Heart right ventricle (tissue), 16 donors: ENCODE measurements at regions not wholly inside any gene's neighbourhood (a gene's known extent, or its start where the extent isn't known, plus 50 kb on each side); places are given as distances from the start of the nearest gene placed in this dataset.

Experiments
- ATAC-seq, 8 donors: fragments of 200-7000 bp; cut with Tn5 transposase; one replicate each; pipeline ENCODE4 v1.9.1; 2020; ENCODE audit warnings: mild to moderate bottlenecking in 8 of 8, moderate library complexity in 8 of 8, moderate number of reproducible peaks in 1 of 8
- DNase-seq, 2 donors: peaks; one replicate each; pipeline ENCODE4 v3.0.0-alpha.2; 2020
- H3K27ac ChIP-seq, 10 donors: fragments of 200-600 bp; sonication (generic) in 2 of 10; one replicate each; pipeline versions ENCODE4 v1.5.0 to v1.8.0; 2020 to 2022; ENCODE audit warnings: mild to moderate bottlenecking in 3 of 10
- H3K27me3 ChIP-seq, 7 donors: fragments of 200-600 bp; one replicate each; pipeline ENCODE4 v1.8.0; 2021 to 2022; ENCODE audit warnings: mild to moderate bottlenecking in 2 of 7
- H3K36me3 ChIP-seq, 9 donors: fragments of 200-600 bp; sonication (generic) in 1 of 9; one replicate each; pipeline versions ENCODE4 v1.5.0 to v1.8.0; 2020 to 2022; ENCODE audit warnings: mild to moderate bottlenecking in 2 of 9
- H3K4me1 ChIP-seq, 9 donors: fragments of 200-600 bp; sonication (generic) in 1 of 9; one replicate each; pipeline versions ENCODE4 v1.5.0 to v1.8.0; 2020 to 2022; ENCODE audit warnings: mild to moderate bottlenecking in 4 of 9
- H3K4me3 ChIP-seq, 10 donors: fragments of 200-600 bp; sonication (generic) in 2 of 10; one replicate each; pipeline versions ENCODE4 v1.5.0 to v1.8.0; 2020 to 2022; ENCODE audit warnings: mild to moderate bottlenecking in 7 of 10, moderate library complexity in 2 of 10
- H3K9me3 ChIP-seq, 11 donors: fragments of 200-600 bp in 10 of 11; sonication (generic) in 2 of 11; one replicate each; pipeline versions ENCODE4 v1.5.0 to v1.8.0; 2013 to 2022; ENCODE audit warnings: mild to moderate bottlenecking in 2 of 11, control low read depth in 1 of 11, moderate library complexity in 1 of 11
- WGBS, 2 donors: extraction: QIAGEN DNeasy Blood & Tissue Kit; methylation state at CpG; one replicate each; pipeline ENCODE4 v1.1.7; 2013; ENCODE audit warnings: inconsistent platforms in 1 of 2; 5-methylcytosine and 5-hydroxymethylcytosine counted together
- intact Hi-C, 10 donors: fragments of 100-400 bp; cut with DNase I; formaldehyde crosslinking; loops; one replicate each; pipeline versions ENCODE4 v1.11.1 to v1.14.2; 2022
- TF ChIP-seq, protein P1 (sequence below), 9 donors: fragments of 200-600 bp; sonication (generic) in 2 of 9; IDR thresholded peaks; one replicate each; pipeline versions ENCODE4 v1.5.0 to v1.8.0; 2021 to 2022; ENCODE audit warnings: antibody characterized with exemption in 9 of 9, mild to moderate bottlenecking in 5 of 9, moderate library complexity in 1 of 9
- donor health status: Arrhythmogenic right ventricular cardiomyopathy.
- donor health status: ischemic (EF 13 %, LVEDD 7.1; RV severe dilation, severe dysfunction).
- donor health status: healthy with polysubstance abuse.
- donor health status: DM: no; HTN: yes; CAD: no.
- donor health status: DM: no; HTN: no; CAD: no.
- donor health status: ischemic (EF 25% LVEDD 6.9; RV normal size, moderate dysfunction).
- donor health status: ischemic (EF 25% LVEDD 5.7; RV mildly dilated, moderate dysfunction).
- donor health status: healthy.
- donor health status: DM: yes; HTN: yes; CAD: no.
- donor health status: Ischemic cardiomyopathy.
- donor health status: ischemic (EF 35%, LVEDD 5.7; RV mildly dilated, moderate dysfunction).
- donor health status: nonischemic (EF 11% LVEDD 7.7; RV severe dilation, severe dysfunction).
- donor health status: DM: yes; HTN: yes; CAD: no.
- donor health status: PGD.
- donor health status: ischemic (EF 29% LVEDD 5.4; RV normal size, mild dysfunction).
- donor health status: nonischemic (EF 23%, LVEDD 6.1; RV moderate dilation, normal function).

DNA sequence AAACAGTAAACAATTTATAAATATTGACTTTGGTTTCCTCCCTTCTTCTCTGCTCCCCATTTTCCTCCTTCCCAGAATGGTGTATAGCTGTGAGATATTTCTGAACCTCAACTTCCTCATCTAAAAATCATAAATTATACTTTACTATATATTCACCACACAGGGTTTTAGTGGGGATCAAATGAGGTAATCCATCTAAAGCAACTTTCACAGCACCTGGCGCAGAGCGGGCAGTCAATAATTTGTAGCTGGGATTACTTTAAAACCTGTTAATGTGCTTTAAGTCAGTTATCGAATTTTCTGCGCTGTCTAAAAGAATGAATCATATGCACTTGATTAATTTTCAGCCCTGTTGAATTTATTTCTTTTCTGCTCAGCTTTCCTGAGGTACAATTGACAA is 172.7 kb downstream of the PTEN start:
- TF ChIP-seq, protein P1, sequence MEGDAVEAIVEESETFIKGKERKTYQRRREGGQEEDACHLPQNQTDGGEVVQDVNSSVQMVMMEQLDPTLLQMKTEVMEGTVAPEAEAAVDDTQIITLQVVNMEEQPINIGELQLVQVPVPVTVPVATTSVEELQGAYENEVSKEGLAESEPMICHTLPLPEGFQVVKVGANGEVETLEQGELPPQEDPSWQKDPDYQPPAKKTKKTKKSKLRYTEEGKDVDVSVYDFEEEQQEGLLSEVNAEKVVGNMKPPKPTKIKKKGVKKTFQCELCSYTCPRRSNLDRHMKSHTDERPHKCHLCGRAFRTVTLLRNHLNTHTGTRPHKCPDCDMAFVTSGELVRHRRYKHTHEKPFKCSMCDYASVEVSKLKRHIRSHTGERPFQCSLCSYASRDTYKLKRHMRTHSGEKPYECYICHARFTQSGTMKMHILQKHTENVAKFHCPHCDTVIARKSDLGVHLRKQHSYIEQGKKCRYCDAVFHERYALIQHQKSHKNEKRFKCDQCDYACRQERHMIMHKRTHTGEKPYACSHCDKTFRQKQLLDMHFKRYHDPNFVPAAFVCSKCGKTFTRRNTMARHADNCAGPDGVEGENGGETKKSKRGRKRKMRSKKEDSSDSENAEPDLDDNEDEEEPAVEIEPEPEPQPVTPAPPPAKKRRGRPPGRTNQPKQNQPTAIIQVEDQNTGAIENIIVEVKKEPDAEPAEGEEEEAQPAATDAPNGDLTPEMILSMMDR (IDR thresholded peaks at IDR 0.05), result no peak

GRCh38 chr10:88037623-88038022 is 174.2 kb downstream of the PTEN start:
- ATAC-seq (no peak), DNase-seq (no peak)
- no peaks in the 10 kb centered on the region for H3K36me3 ChIP-seq
- H3K27ac ChIP-seq, result no peak overlapping the region
- H3K9me3 ChIP-seq, result no peaks in the 10 kb centered on the region
- H3K4me3 ChIP-seq, result no peak overlapping the region
- WGBS, 2 donors, result 74 to 87% methylated on average over 2 of the region's 2 CpGs
- intact Hi-C loops, result no loop called here
- peaks cover 3 to 35% (median 15%) of the 10 kb centered on the region in 9 donors for H3K4me1 ChIP-seq
- TF ChIP-seq, protein P1 (IDR thresholded peaks at IDR 0.05), result no peak
- H3K27me3 ChIP-seq, result no peaks in the 10 kb centered on the region

More for the DNA sequence above, 172.7 kb downstream of the PTEN start:
- Histone ChIP-seq H3K36me3 (no peaks in the 10 kb centered on the region), H3K4me1 (peaks cover 0 to 20% (median 3%) of the 10 kb centered on the region in 9 donors), H3K27ac (no peak overlapping the region), H3K9me3 (no peaks in the 10 kb centered on the region), H3K4me3 (no peak overlapping the region), H3K27me3 (no peaks in the 10 kb centered on the region)
- no peak for DNase-seq
- 95 to 97% methylated on average over 4 of the region's 4 CpGs for WGBS, 2 donors
- intact Hi-C loops, result no loop called here
- ATAC-seq, result no peak

DNA sequence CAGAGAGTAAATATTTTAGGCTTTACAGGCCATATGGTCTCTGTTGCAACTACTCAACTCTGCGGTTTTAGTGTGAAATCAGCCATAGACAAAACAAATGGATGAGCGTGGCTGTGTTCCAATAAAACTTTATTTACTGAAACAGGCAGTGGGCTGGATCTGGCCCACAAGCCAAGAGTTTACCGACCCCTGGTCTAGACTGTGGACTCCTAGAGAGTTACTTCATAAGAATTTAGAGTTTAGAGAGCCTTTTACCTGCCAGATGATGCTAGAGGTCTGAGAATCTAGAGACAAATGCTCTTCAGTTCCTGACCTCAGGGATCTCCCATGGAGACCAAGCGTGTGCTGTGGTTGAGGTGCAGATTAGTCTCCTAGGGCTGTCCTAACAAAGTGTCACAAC is 174.8 kb downstream of the PTEN start:
- ATAC-seq (no peak), DNase-seq (no peak)
- Histone ChIP-seq H3K27me3 (no peaks in the 10 kb centered on the region), H3K9me3 (no peaks in the 10 kb centered on the region), H3K36me3 (no peaks in the 10 kb centered on the region), H3K27ac (no peak overlapping the region), H3K4me3 (no peak overlapping the region), H3K4me1 (peaks cover 3 to 39% (median 18%) of the 10 kb centered on the region in 9 donors)
- intact Hi-C loops, result no loop called here
- TF ChIP-seq, protein P1 (IDR thresholded peaks at IDR 0.05), result no peak
- WGBS, 2 donors, result 85 to 92% methylated on average over 4 of the region's 4 CpGs

DNA sequence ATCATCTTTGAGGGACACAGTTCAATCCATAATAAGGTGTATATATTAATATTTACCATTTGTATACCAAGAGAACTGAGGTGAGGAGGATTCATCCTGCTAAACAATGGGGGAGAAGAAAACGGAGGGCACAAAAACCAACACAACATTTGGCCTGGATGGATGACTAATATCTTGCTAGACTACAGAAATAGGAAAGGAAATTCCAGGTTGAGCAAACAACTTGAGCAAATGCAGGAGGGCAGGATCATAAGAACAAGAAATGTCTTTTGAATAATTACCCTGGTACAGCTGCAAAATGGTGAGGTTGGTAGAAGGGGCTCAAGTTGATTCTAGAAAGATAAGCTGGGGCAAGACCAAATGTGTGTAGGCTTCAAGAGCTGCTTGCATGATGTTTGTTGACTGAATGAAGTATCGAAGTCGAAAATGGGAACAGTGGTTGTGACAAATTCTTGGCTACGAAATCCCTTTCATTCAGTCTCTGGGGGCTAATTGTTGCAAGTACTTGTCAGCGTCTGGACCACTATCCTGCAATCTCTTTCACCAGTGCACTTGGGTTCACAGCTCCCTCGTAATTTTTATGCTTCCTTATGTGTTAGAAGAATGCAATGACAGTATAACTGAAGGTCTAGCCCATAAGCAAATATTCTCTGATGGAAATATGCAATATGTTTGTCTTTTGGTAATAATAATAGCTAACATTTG is 176.2 kb downstream of the PTEN start:
- H3K4me1 ChIP-seq, result peaks cover 3 to 49% (median 18%) of the 10 kb centered on the region in 9 donors
- ATAC-seq, result peak in 1 of 8 donors; percentile 31
- H3K27ac ChIP-seq, result no peak overlapping the region
- WGBS, 2 donors, result 70 to 71% methylated on average over 6 of the region's 6 CpGs
- H3K36me3 ChIP-seq, result no peaks in the 10 kb centered on the region
- no peaks in the 10 kb centered on the region for H3K9me3 ChIP-seq
- intact Hi-C loops, result loop anchor here in 3 of 10 donors (5.0 to 10.0 kb wide), 4 partner anchors 118 to 345 kb away; partner anchors contain the start of genes KLLN (in 1 of the 3) and PTEN (in 1 of the 3)
- TF ChIP-seq, protein P1 (IDR thresholded peaks at IDR 0.05), result no peak
- peak in 1 of 2 donors; percentile 17 for DNase-seq
- H3K4me3 ChIP-seq, result no peak overlapping the region
- no peaks in the 10 kb centered on the region for H3K27me3 ChIP-seq
